ENCODE measurements at regions not wholly inside any gene's neighbourhood (a gene's known extent, or its start where the extent isn't known, plus 50 kb on each side); places are given as distances from the start of the nearest gene placed in this dataset.
A peak's percentile ranks its signal among the peaks of the same experiment; 100 is the strongest.
"Not testable (repeated sequence)": the region's sequence is repeated elsewhere in the genome, so short reads cannot be mapped to it uniquely, and the experiment has no call there.

- Mint-ChIP-seq H3K9me3 (ENCODE audit: unreplicated experiment) (peaks cover 10% of the 10 kb centered on the region), H3K4me1 (ENCODE audit: unreplicated experiment) (no peaks in the 10 kb centered on the region), H3K27me3 (ENCODE audit: unreplicated experiment) (no peaks in the 10 kb centered on the region), H3K4me3 (ENCODE audit: unreplicated experiment) (no peak overlapping the region), H3K27ac (ENCODE audit: unreplicated experiment) (no peak overlapping the region), H3K36me3 (ENCODE audit: unreplicated experiment) (no peaks in the 10 kb centered on the region)
- TF ChIP-seq CTCF (IDR thresholded peaks at IDR 0.05): no peak
- DNase-seq (ENCODE audit: extremely low spot score, unreplicated experiment): no peak
Observed at GRCh38 chr11:22106566-22106965, 86.3 kb upstream of the ANO5 start.

GRCh38 chr11:22115470-22116029, 77.3 kb upstream of the ANO5 start:
- no peaks in the 10 kb centered on the region for H3K4me1 Mint-ChIP-seq (ENCODE audit: unreplicated experiment)

GRCh38 chr11:22127981-22128380, 64.9 kb upstream of the ANO5 start:
- peaks cover 40% of the 10 kb centered on the region for H3K9me3 Mint-ChIP-seq (ENCODE audit: unreplicated experiment)
- H3K4me3 Mint-ChIP-seq (ENCODE audit: unreplicated experiment); H3K27ac Mint-ChIP-seq (ENCODE audit: unreplicated experiment); DNase-seq (ENCODE audit: extremely low spot score, unreplicated experiment); H3K4me1 Mint-ChIP-seq (ENCODE audit: unreplicated experiment); H3K27me3 Mint-ChIP-seq (ENCODE audit: unreplicated experiment); H3K36me3 Mint-ChIP-seq (ENCODE audit: unreplicated experiment): not testable (repeated sequence)

More at GRCh38 chr11:22115470-22116029, 77.3 kb upstream of the ANO5 start:
- DNase-seq (ENCODE audit: extremely low spot score, unreplicated experiment): no peak
- no peak overlapping the region for H3K27ac Mint-ChIP-seq (ENCODE audit: unreplicated experiment)
- no peaks in the 10 kb centered on the region for H3K27me3 Mint-ChIP-seq (ENCODE audit: unreplicated experiment)
- peaks cover 11% of the 10 kb centered on the region for H3K9me3 Mint-ChIP-seq (ENCODE audit: unreplicated experiment)
- no peak for TF ChIP-seq CTCF (IDR thresholded peaks at IDR 0.05)
- H3K36me3 Mint-ChIP-seq (ENCODE audit: unreplicated experiment): no peaks in the 10 kb centered on the region
- no peak overlapping the region for H3K4me3 Mint-ChIP-seq (ENCODE audit: unreplicated experiment)

GRCh38 chr11:22130462-22131053, 62.3 kb upstream of the ANO5 start:
- H3K27me3 Mint-ChIP-seq (ENCODE audit: unreplicated experiment): no peaks in the 10 kb centered on the region
- TF ChIP-seq CTCF (IDR thresholded peaks at IDR 0.05): peak; percentile 29
- peaks cover 28% of the 10 kb centered on the region for H3K9me3 Mint-ChIP-seq (ENCODE audit: unreplicated experiment)
- no peak overlapping the region for H3K4me3 Mint-ChIP-seq (ENCODE audit: unreplicated experiment)
- DNase-seq (ENCODE audit: extremely low spot score, unreplicated experiment): no peak
- H3K27ac Mint-ChIP-seq (ENCODE audit: unreplicated experiment): no peak overlapping the region
- H3K4me1 Mint-ChIP-seq (ENCODE audit: unreplicated experiment): no peaks in the 10 kb centered on the region
- H3K36me3 Mint-ChIP-seq (ENCODE audit: unreplicated experiment): no peaks in the 10 kb centered on the region

GRCh38 chr11:22133776-22134175, 59.1 kb upstream of the ANO5 start:
- Mint-ChIP-seq H3K36me3 (ENCODE audit: unreplicated experiment) (no peaks in the 10 kb centered on the region), H3K9me3 (ENCODE audit: unreplicated experiment) (peaks cover 5% of the 10 kb centered on the region), H3K4me1 (ENCODE audit: unreplicated experiment) (no peaks in the 10 kb centered on the region), H3K4me3 (ENCODE audit: unreplicated experiment) (no peak overlapping the region), H3K27me3 (ENCODE audit: unreplicated experiment) (no peaks in the 10 kb centered on the region), H3K27ac (ENCODE audit: unreplicated experiment) (no peak overlapping the region)
- TF ChIP-seq CTCF (IDR thresholded peaks at IDR 0.05): no peak
- DNase-seq (ENCODE audit: extremely low spot score, unreplicated experiment): no peak

All from osteocyte (in vitro differentiated cells).